H1 (cell line): ENCODE measurements at regions not wholly inside any gene's neighbourhood (a gene's known extent, or its start where the extent isn't known, plus 50 kb on each side); places are given as distances from the start of the nearest gene placed in this dataset.

Source experiments
- CTBP2 ChIP-seq: IDR thresholded peaks from 2 replicates; pipeline ENCODE4 v1.7.0; 2011; ENCODE audit warnings: borderline replicate concordance, mild to moderate bottlenecking, moderate library complexity, mixed read lengths, low read length; ENCODE audit not compliant: insufficient read depth, insufficient read length
- EZH2 ChIP-seq: fragments of 200-600 bp; sonication (generic); IDR thresholded peaks from 2 replicates; pipeline ENCODE4 v1.7.1; 2012; ENCODE audit warnings: low read depth, mild to moderate bottlenecking, moderate library complexity, low read length, inconsistent platforms; ENCODE audit not compliant: severe bottlenecking
- NANOG ChIP-seq: IDR thresholded peaks from 2 replicates; pipeline ENCODE4 v1.6.1; 2011; ENCODE audit warnings: low read length, low read depth, mild to moderate bottlenecking, inconsistent platforms; ENCODE audit not compliant: insufficient read depth, poor library complexity, severe bottlenecking
- SIX5 ChIP-seq: IDR thresholded peaks from 2 replicates; pipeline ENCODE4 v1.6.1; 2011; ENCODE audit warnings: mild to moderate bottlenecking, low read depth, low read length
- SP1 ChIP-seq: IDR thresholded peaks from 2 replicates; pipeline ENCODE4 v1.6.1; 2011; ENCODE audit warnings: low read depth, low read length
- SP4 ChIP-seq: IDR thresholded peaks from 2 replicates; pipeline ENCODE4 v1.6.1; 2012; ENCODE audit warnings: low read length, inconsistent platforms
- TF ChIP-seq, protein P1 (sequence below), 3 experiments: IDR thresholded peaks; 1 replicate in 2 of 3; 2 replicates in 1 of 3; pipeline versions ENCODE4 v1.5.1 to v1.6.1; 2011; ENCODE audit warnings: low read length in 3 of 3, mild to moderate bottlenecking in 3 of 3, inconsistent platforms in 2 of 3, low read depth in 1 of 3, moderate library complexity in 1 of 3; ENCODE audit not compliant: insufficient read depth in 1 of 3; ENCODE audit errors: control extremely low read depth in 1 of 3

DNA sequence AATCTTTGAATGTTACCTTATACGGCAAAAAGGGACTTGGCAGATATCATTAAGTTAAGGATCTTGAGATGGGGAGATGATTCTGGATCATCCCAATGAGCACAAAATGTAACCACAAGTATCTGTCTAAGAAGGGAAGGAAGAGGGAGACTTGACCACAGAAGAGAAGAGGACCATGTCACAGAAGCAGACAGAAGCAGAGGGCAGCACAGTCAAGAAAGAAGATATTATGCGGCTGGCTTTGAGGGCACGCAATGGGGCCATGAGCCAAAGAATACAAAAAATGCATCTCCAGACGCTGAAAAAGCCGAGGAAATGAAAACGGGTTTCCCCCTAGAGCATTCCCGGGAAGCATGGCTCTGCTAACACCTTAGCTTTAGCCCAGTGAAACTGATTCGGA lies 225.3 kb downstream of the NR2F1-AS1 start (continued):
- TF ChIP-seq NANOG (no peak), EZH2 (no peak), SP1 (no peak), CTBP2 (no peak), SP4 (no peak), SIX5 (no peak)
- TF ChIP-seq, protein P1, sequence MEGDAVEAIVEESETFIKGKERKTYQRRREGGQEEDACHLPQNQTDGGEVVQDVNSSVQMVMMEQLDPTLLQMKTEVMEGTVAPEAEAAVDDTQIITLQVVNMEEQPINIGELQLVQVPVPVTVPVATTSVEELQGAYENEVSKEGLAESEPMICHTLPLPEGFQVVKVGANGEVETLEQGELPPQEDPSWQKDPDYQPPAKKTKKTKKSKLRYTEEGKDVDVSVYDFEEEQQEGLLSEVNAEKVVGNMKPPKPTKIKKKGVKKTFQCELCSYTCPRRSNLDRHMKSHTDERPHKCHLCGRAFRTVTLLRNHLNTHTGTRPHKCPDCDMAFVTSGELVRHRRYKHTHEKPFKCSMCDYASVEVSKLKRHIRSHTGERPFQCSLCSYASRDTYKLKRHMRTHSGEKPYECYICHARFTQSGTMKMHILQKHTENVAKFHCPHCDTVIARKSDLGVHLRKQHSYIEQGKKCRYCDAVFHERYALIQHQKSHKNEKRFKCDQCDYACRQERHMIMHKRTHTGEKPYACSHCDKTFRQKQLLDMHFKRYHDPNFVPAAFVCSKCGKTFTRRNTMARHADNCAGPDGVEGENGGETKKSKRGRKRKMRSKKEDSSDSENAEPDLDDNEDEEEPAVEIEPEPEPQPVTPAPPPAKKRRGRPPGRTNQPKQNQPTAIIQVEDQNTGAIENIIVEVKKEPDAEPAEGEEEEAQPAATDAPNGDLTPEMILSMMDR (IDR thresholded peaks at IDR 0.05; ENCODE audit: control extremely low read depth in 1 of 3, insufficient read depth in 1 of 3, low read depth in 1 of 3, low read length in 3 of 3), result no peak
- TF ChIP-seq, all 59 proteins: peak for 0
